ENCODE measurements at regions not wholly inside any gene's neighbourhood (a gene's known extent, or its start where the extent isn't known, plus 50 kb on each side); places are given as distances from the start of the nearest gene placed in this dataset.
"Not testable (repeated sequence)": the region's sequence is repeated elsewhere in the genome, so short reads cannot be mapped to it uniquely, and the experiment has no call there.

- no peak for TF ChIP-seq POLR2A (IDR thresholded peaks at IDR 0.05)
- TF ChIP-seq, protein P1, sequence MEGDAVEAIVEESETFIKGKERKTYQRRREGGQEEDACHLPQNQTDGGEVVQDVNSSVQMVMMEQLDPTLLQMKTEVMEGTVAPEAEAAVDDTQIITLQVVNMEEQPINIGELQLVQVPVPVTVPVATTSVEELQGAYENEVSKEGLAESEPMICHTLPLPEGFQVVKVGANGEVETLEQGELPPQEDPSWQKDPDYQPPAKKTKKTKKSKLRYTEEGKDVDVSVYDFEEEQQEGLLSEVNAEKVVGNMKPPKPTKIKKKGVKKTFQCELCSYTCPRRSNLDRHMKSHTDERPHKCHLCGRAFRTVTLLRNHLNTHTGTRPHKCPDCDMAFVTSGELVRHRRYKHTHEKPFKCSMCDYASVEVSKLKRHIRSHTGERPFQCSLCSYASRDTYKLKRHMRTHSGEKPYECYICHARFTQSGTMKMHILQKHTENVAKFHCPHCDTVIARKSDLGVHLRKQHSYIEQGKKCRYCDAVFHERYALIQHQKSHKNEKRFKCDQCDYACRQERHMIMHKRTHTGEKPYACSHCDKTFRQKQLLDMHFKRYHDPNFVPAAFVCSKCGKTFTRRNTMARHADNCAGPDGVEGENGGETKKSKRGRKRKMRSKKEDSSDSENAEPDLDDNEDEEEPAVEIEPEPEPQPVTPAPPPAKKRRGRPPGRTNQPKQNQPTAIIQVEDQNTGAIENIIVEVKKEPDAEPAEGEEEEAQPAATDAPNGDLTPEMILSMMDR (IDR thresholded peaks at IDR 0.05), result no peak
- Histone ChIP-seq H3K4me3 (no peak overlapping the region), H3K9me3 (no peaks in the 10 kb centered on the region), H3K27ac (no peak overlapping the region), H3K36me3 (no peaks in the 10 kb centered on the region), H3K27me3 (no peaks in the 10 kb centered on the region), H3K4me1 (no peaks in the 10 kb centered on the region)
- DNase-seq, result no peak
These were observed 464.3 kb upstream of the GRM7 start for GRCh38 chr3:6396631-6397030.

DNA sequence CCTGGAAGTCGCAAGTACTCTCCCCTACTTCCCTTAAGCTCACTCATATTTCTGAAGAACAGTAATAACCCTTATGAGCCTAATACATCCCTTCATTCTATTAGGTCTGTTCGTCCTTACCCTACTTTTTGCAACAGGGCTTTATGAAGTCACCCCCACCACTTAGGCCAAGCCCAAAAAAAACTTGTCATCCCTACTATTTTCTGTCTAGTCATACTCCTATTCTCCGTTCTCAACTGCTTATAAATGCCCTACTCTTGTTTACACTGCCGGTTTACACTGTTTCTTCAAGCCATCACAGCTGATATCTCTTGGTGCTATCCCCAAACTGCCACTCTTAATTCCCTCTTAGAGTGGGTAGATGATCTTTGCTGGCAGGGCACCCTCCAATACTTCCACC is 458.2 kb upstream of the GRM7 start:
- not testable (repeated sequence) for H3K4me3 ChIP-seq, H3K4me1 ChIP-seq, DNase-seq, H3K9me3 ChIP-seq, H3K27ac ChIP-seq, H3K27me3 ChIP-seq, H3K36me3 ChIP-seq

DNA sequence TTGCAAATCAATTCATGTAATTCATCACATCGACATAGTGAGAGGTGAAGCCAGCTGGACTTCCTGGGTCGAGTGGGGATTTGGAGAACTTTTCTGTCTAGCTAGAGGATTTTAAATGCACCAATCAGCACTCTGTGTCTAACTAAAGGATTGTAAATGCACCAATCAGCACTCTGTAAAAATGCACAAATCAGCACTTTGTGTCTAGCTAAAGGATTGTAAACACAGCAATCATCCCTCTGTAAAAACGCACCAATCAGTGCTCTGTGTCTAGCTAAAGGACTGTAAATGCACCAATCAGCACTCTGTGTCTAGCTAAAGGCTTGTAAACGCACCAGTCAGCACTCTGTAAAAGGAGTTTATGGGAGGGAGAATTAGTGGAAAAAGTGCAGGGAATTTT is 454.0 kb upstream of the GRM7 start:
- not testable (repeated sequence) for H3K9me3 ChIP-seq, H3K4me3 ChIP-seq, H3K36me3 ChIP-seq, H3K27me3 ChIP-seq, H3K27ac ChIP-seq, DNase-seq, H3K4me1 ChIP-seq

- H3K4me3 ChIP-seq, result no peak overlapping the region
- H3K9me3 ChIP-seq, result no peaks in the 10 kb centered on the region
- no peaks in the 10 kb centered on the region for H3K4me1 ChIP-seq
- H3K27me3 ChIP-seq, result no peaks in the 10 kb centered on the region
- no peak overlapping the region for H3K27ac ChIP-seq
- no peaks in the 10 kb centered on the region for H3K36me3 ChIP-seq
- DNase-seq, result no peak
- TF ChIP-seq POLR2A (IDR thresholded peaks at IDR 0.05), result no peak
- TF ChIP-seq, protein P1 (IDR thresholded peaks at IDR 0.05), result no peak
These were observed 444.8 kb upstream of the GRM7 start for GRCh38 chr3:6416049-6416661.

- H3K4me3 ChIP-seq, result no peak overlapping the region
These were observed 443.7 kb upstream of the GRM7 start for GRCh38 chr3:6417174-6417573.

GRCh38 chr3:6418485-6418884 is 442.4 kb upstream of the GRM7 start:
- Histone ChIP-seq H3K4me1 (no peaks in the 10 kb centered on the region), H3K36me3 (no peaks in the 10 kb centered on the region), H3K27ac (no peak overlapping the region), H3K27me3 (no peaks in the 10 kb centered on the region), H3K9me3 (peaks cover 0 to 3% (median 0%) of the 10 kb centered on the region in 4 donors), H3K4me3 (no peak overlapping the region)
- TF ChIP-seq POLR2A (IDR thresholded peaks at IDR 0.05), result no peak
- TF ChIP-seq, protein P1 (IDR thresholded peaks at IDR 0.05), result no peak
- no peak for DNase-seq

More at GRCh38 chr3:6417174-6417573, 443.7 kb upstream of the GRM7 start:
- no peak for DNase-seq
- TF ChIP-seq, protein P1 (IDR thresholded peaks at IDR 0.05), result no peak
- no peak for TF ChIP-seq POLR2A (IDR thresholded peaks at IDR 0.05)
- no peaks in the 10 kb centered on the region for H3K36me3 ChIP-seq
- H3K27me3 ChIP-seq, result no peaks in the 10 kb centered on the region
- peaks cover 0 to 2% (median 0%) of the 10 kb centered on the region in 4 donors for H3K9me3 ChIP-seq
- no peaks in the 10 kb centered on the region for H3K4me1 ChIP-seq
- H3K27ac ChIP-seq, result no peak overlapping the region

Data from Peyer's patch (tissue), 4 donors.